ENCODE measurements at regions not wholly inside any gene's neighbourhood (a gene's known extent, or its start where the extent isn't known, plus 50 kb on each side); places are given as distances from the start of the nearest gene placed in this dataset.

- intact Hi-C loops (cut with micrococcal nuclease), result no loop called here
These were observed 215.3 kb downstream of the BMP7 start for GRCh38 chr20:57051096-57051495.

GRCh38 chr20:57053067-57053466, 213.4 kb downstream of the BMP7 start:
- intact Hi-C loops (cut with micrococcal nuclease), result no loop called here

DNA sequence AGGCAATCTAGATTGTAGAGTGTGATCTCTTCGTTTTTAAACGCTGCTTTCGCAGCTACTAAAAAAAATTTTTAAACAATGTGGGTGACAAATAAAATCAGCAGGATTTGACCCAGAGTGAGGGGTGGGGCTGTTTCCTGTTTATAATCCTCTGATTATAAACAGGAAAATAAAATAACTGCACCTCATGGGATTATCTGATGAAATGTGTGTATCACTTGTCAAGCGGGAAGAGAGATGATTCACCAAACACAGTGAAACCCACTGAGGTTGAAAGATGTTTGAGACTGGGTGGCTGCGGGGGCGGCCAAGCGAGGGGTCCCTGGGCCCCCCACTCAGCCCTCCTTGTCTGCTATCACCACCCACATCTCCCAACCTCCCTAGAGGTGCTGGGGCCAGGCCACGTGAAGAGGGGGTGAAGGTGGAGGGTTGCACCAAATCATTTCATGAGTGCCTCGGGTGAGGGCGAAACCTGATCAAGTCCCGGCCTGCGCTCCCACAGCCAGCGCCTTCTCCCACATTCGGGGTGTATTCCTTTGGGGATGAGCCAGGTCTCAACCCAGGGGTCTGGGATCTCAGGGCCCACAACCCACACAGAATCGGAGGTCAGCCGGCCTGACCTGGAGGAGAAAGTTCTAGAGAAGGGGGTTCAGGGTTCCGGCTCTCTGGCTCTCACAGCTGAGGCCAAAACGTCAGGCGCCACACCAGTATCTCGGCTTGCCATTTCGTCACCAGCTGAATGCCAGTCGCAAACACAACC, 212.5 kb downstream of the BMP7 start:
- intact Hi-C loops (cut with micrococcal nuclease), result no loop called here

GRCh38 chr20:57055345-57055744, 211.1 kb downstream of the BMP7 start:
- intact Hi-C loops (cut with micrococcal nuclease), result no loop called here

DNA sequence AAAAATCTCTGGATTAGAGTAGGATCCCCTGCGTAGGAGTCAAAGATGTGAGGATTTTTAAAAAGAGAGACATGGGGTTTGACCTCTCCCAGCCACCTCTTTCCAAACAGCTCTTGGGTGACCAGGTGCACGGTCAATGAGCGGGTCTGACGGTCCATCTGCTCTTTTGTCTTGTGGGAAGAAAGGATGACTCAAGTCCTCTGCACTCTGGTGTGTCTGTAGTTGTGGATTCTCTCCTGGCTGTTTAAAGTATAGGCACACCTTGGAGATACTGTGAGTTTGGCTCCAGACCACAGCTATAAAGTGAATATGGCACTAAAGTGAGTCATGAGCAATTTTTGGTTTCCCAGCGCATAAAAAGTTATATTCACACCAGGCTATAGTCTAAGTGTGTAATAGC, 209.8 kb downstream of the BMP7 start:
- intact Hi-C loops (cut with micrococcal nuclease), result no loop called here

- intact Hi-C loops (cut with micrococcal nuclease), result no loop called here
These were observed 207.3 kb downstream of the BMP7 start for GRCh38 chr20:57059055-57059596.

GRCh38 chr20:57060407-57061050, 205.9 kb downstream of the BMP7 start:
- intact Hi-C loops (cut with micrococcal nuclease), result no loop called here

DNA sequence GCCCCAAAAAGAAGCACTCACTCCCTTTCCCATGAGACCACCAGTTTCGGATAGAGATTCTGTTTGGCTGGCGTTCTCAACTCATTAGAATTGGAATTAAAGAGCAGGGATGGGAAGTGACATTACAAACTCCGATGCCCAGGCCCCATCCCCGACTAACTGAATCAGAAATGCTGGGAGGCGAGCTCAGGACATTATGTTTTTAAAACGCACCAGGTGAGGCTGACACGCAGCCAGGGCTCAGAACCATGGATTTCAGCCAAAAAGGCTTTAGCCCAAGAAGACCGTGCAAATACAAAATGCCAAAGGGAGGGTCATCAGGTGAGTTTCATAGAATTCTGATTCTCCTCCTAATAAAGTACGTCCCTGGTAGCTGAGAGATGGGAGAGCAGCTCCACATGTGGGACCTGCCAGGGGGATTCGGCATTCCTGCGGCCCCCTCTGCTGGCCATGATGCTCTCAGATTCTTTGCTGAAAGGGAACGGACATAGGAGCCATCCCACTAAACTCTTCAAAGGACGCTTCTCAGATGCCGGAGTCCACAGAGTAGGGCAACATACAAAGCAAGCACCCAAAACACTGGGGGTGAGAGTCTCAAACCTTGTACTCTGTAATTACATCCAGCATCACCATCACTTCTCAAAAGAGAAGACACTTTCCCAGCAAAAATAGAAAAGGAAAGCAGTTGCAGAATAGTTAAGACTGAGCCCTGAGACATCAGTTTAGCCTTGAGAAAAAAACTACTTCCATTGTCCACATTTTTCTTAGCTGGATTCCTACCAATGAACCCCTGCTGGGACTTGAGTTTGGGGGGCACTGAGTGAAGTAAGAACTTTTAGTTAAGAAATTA, 205.2 kb downstream of the BMP7 start:
- intact Hi-C loops (cut with micrococcal nuclease), result no loop called here

DNA sequence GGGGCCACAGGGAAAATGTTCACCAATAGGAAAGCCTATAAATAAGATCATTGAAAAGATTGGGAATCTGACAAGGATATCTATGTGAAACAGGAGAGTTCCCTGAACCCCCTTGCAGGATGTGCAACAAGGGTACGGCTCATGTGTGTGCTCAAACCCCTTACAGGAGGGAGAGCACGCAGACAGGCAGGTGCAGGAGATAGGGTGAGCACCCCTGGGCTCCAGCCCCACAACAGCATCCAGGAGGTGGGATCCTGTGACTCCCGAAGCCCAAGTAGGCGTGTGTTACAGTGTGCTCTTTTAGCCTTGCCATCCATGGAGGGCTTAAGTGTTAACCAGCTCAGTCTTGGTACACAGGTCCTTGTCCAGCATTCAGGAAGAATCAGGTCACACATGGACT, 204.2 kb downstream of the BMP7 start:
- intact Hi-C loops (cut with micrococcal nuclease), result no loop called here

DNA sequence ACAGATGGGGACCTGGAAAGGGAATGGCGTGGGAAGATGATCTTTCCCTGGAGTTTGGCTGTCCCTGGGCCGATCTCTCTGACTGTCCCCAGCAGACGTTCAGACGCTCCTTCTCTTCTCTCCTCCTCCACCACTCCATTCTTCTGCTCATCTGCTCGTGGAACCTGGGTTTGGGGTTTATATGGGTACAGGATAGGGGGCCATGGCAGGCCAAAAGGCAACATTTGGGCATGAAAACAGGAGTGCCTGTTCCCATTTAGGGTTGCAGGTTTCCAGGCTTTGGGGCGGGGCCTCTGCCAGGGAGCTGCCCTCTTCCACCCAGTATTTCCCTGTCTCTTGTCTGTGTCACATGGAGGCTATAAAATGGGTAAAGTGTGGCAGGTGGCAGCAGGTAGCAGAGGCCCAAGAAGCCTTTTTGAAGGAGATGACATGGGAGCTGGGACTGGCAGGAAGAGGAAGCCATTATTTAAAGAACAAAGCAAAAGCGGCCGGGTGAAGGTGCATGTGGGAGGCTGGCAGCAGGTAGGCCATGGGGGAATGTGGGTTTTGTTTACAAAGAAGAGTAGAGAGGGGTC, 203.7 kb downstream of the BMP7 start:
- intact Hi-C loops (cut with micrococcal nuclease), result no loop called here

DNA sequence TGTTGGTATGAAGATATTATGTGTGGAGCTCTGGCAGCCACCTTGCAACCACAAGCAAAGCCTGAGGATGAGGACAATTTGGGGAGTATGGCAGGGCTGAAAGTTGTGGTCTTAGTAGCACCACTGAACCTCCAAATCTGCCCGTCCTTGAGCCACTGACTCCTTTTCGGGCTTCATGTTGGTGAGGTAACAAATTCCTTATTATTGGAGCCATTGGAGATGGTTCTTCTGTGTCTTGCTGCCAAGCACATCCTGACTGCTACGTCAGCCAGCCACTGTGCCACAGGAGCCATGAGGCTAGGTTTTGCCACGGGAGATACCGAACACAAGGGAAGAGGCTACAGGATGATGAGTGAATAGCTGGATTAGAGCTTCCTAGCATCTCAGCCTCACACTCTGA, 201.6 kb downstream of the BMP7 start:
- intact Hi-C loops (cut with micrococcal nuclease), result no loop called here

GRCh38 chr20:57065646-57066045, 200.8 kb downstream of the BMP7 start:
- intact Hi-C loops (cut with micrococcal nuclease), result no loop called here

DNA sequence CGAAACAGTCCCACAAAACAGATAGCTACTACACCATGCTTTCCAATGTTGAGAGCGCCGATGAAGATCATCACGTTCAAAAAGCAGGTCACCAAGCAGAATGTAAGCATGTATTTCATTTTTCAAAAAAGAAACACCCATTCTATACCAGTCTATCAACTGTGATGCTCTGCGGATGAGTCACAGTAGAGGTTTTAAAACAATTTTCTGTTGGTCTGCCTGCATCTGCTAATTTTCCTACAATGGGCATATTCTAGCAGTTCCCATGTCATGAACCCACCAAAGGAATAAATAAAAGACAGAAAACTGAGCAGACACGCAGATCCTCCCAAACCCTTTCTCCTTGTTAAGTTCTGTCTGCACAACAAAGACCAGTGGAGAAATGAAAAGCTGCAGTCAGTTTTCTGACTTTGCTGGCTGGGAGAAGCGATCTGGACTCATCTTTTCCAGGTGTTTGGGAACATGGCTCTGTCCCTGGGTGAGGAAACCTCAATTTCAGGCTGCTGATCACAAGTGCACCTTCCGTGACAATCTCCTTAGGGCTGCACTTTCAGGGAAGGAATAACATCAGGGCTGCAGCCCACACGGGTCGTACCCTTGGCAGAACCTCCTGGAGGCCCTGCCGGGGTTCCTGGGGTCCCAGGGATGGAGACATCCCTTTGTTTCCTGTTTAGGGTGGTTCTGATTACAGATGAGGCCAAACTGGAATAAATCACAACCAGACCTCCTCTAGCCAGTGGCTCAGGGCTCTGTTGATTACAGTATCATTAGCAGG, 200.1 kb downstream of the BMP7 start:
- intact Hi-C loops (cut with micrococcal nuclease), result no loop called here

- intact Hi-C loops (cut with micrococcal nuclease), result no loop called here
These were observed 197.0 kb downstream of the BMP7 start for GRCh38 chr20:57069442-57069841.

DNA sequence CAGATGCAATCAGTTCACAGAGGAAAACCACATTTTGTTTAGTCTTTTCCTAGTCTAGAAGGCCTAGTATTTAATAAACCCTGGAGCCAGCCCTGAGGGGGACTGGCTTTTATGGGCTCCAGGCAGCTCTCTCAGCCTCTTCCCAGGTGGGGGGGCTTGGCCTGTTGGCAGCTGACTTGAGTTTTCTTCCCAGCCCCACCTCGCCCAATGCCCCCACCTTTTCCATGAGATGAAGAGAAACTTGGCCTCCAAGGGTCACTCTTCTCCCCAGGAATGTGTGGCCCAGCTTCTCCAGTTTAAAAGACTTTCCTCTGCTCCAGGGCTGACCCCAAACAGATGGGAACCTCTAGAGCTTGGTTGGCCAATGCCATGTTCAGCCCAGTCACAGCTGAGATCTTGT, 196.1 kb downstream of the BMP7 start:
- intact Hi-C loops (cut with micrococcal nuclease), result no loop called here

GRCh38 chr20:57071283-57071731, 195.1 kb downstream of the BMP7 start:
- intact Hi-C loops (cut with micrococcal nuclease), result no loop called here

- intact Hi-C loops (cut with micrococcal nuclease), result no loop called here
These were observed 194.4 kb downstream of the BMP7 start for GRCh38 chr20:57071954-57072583.

DNA sequence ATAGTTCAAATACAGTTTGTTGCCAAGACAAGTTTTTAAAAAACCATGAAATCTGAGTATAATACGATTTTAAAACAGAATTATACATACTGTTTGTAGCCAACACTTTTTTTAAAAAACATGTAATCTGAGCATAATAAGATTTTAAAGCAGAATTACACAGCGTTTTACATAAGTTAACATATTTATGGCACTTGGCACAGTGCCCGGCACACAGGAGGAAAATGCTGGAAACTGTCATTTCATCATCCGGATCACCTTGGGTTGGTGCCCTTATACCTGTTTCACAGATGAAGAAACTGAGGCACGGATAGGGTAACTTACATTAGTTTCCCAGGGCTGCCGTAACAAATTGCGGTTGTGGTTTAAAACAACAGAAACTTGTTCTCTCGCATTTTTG, 193.0 kb downstream of the BMP7 start:
- intact Hi-C loops (cut with micrococcal nuclease), result no loop called here

- intact Hi-C loops (cut with micrococcal nuclease), result no loop called here
These were observed 192.1 kb downstream of the BMP7 start for GRCh38 chr20:57074386-57074785.

DNA sequence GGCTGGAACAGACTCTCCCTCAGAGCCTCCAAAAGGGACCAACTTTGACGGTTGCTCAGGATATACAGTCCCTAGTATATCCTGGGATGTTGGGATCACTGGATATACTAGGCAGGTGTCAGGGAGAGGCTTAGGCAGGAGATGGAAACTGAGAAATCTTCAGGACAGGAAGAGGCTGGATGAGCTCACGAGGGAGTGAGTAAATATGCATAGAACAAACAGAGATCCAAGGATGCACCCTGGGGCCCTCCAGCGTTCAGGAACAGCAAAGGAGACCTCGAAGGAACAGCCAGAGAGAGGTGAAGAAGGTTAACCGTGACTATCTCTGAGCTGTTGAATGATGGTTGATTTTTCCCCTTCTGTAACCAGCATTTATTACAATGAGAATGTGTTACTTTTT, 191.3 kb downstream of the BMP7 start:
- intact Hi-C loops (cut with micrococcal nuclease), result no loop called here

All from T-helper 1 cell treated with Interleukin-12 subunit alpha and Interleukin-12 subunit beta and Interleukin-4 antibody, amounts not matched to agents 30 ng/mL and 1 ng/mL, for 36 hours (primary cell).